IPS-15b (cell line): ENCODE measurements at regions not wholly inside any gene's neighbourhood (a gene's known extent, or its start where the extent isn't known, plus 50 kb on each side); places are given as distances from the start of the nearest gene placed in this dataset.

Source experiments
- H3K27me3 ChIP-seq: one replicate; pipeline ENCODE4 v1.6.1; 2013; ENCODE audit warnings: low read length; ENCODE audit not compliant: control insufficient read depth, insufficient read depth
- H3K36me3 ChIP-seq: one replicate; pipeline ENCODE4 v1.6.1; 2013; ENCODE audit warnings: low read length; ENCODE audit not compliant: control insufficient read depth, insufficient read depth
- H3K4me1 ChIP-seq: one replicate; pipeline ENCODE4 v1.6.1; 2013; ENCODE audit warnings: mild to moderate bottlenecking, low read length; ENCODE audit not compliant: control insufficient read depth, insufficient read depth
- H3K4me3 ChIP-seq: one replicate; pipeline ENCODE4 v1.5.1; 2013; ENCODE audit warnings: low read depth, low read length
- H3K9ac ChIP-seq: one replicate; pipeline ENCODE4 v1.6.1; 2013; ENCODE audit warnings: low read depth, mild to moderate bottlenecking, low read length
- H3K9me3 ChIP-seq: one replicate; pipeline ENCODE4 v1.6.1; 2013; ENCODE audit warnings: mild to moderate bottlenecking, low read length; ENCODE audit not compliant: control insufficient read depth, insufficient read depth

DNA sequence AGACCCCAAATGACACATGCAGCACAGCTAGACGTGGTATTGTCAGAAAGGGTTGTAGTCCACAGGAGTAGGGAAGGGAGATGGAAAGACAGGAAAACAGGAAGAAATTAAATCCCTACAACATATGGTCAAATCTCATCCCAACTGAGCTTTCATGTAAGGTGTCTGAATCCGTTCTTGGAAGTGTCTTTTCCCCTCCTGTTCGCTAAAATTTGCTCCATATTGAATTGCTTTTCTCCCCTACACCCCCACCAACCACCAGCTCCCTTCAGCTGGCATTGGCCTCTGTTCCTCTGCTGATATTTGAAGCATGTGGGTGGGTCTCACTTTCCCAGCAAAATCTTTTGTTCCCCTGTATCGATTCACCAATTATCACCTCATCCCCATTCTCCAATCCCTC is 376.2 kb upstream of the WWC1 start:
- Histone ChIP-seq H3K9ac (no peak overlapping the region), H3K27me3 (no peaks in the 10 kb centered on the region), H3K9me3 (no peaks in the 10 kb centered on the region), H3K36me3 (no peaks in the 10 kb centered on the region), H3K4me1 (no peaks in the 10 kb centered on the region), H3K4me3 (no peak overlapping the region)

DNA sequence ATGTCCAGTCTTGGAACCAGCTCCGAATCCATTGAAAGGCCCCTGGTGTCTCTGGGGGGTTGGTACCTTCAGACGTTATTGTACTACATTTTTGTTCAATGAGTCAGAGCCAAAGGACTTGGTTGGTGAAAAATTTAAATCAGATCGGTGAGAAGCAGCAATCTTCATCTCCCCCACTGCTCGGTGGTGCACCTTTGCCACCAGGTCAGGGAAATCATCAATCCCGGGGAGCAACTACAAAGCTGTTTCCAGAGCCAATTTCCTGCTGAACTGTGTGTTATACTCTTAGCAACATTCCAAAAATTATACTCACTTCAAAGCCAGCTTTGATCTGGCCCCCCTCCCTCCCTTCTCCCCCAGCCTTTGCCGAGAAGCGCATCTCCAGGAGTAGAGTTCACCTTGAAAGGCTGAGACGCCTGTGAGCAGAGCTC is 375.2 kb upstream of the WWC1 start:
- H3K27me3 ChIP-seq: no peaks in the 10 kb centered on the region
- H3K9me3 ChIP-seq: no peaks in the 10 kb centered on the region
- no peaks in the 10 kb centered on the region for H3K36me3 ChIP-seq
- no peaks in the 10 kb centered on the region for H3K4me1 ChIP-seq
- no peak overlapping the region for H3K9ac ChIP-seq
- no peak overlapping the region for H3K4me3 ChIP-seq

DNA sequence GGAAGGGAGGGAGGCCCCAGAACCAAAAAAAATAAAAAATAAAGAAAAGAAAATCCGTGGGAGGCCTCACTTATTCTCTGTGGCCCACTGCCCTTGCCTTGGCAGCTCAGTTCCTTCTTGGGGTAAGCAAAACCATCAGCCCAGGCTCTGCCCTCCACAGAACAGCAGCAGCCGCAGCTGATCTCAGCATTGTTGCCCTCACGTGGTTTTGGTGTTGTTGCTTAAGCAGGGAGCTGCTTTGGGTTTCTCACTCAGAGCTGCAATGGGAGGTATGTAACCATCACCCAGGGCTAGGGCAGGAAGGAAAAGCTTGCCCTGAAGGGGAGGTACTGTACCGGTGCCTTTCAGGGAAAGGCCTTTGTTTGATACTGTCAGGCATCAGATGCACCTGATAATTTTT is 374.7 kb upstream of the WWC1 start:
- Histone ChIP-seq H3K4me3 (no peak overlapping the region), H3K9ac (no peak overlapping the region), H3K27me3 (no peaks in the 10 kb centered on the region), H3K36me3 (no peaks in the 10 kb centered on the region), H3K9me3 (no peaks in the 10 kb centered on the region), H3K4me1 (no peaks in the 10 kb centered on the region)

DNA sequence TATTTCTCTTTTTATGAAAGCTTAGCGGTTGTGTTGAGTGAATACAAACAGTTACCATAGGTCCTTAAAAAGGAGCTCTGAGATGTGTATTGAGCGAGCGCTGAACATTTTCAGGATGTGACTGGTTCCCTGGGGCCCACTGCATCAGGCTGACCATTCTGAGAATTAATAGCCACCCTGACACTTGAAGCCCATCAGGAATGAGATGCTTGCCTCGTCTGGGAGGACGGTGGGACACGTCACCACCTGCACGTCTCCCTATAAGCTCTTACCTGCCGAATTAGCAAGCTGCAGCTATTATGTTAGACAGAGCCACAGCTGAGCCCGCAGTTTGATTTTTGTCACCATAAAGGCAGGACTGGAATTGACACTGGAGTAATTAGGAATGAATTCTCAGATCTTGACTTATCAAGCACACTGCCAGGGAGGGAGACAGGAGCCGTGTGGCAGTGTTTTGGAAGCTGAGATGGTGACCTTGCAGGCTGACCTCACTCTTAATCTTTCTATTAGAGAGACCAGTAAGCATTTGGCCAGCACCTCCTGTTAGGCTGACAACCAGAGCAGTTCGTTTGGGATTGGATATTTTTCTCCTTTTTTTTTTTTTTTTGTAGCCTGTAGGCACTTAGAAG is 373.1 kb upstream of the WWC1 start:
- Histone ChIP-seq H3K27me3 (no peaks in the 10 kb centered on the region), H3K4me3 (no peak overlapping the region), H3K9ac (no peak overlapping the region), H3K36me3 (no peaks in the 10 kb centered on the region), H3K9me3 (no peaks in the 10 kb centered on the region), H3K4me1 (no peaks in the 10 kb centered on the region)

DNA sequence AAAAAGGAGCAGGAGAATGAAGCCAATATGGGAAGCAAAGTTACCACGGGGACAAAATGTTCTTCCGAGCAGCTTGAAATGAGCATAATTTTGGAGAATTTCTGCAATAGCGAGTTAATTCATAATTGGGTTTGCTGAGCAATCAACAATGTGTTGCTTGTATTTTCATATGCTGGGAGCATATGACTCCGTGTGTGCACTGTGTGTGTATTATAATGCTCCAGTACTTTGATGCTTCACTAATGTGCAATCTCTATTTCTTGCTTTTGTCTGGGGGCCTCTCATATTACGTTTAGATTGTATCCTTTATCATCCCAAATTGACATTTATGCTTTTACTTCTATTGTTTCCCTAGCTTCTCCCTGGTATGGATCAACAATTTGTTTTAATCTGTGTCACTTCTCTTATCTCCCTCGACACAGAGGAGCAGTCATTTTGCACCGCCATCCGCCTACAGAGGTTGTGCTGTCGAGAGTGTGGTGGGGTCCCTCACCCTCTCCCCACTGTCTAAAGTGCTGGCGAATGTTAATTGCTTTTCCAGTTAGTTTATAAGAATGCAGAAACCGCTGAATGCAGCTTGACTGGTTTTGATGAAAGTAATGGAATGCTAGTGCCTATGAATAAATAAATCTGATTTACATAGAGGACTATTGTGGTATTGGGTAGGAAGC is 372.5 kb upstream of the WWC1 start:
- Histone ChIP-seq H3K36me3 (no peaks in the 10 kb centered on the region), H3K4me3 (no peak overlapping the region), H3K4me1 (no peaks in the 10 kb centered on the region), H3K9me3 (no peaks in the 10 kb centered on the region), H3K9ac (no peak overlapping the region), H3K27me3 (no peaks in the 10 kb centered on the region)

DNA sequence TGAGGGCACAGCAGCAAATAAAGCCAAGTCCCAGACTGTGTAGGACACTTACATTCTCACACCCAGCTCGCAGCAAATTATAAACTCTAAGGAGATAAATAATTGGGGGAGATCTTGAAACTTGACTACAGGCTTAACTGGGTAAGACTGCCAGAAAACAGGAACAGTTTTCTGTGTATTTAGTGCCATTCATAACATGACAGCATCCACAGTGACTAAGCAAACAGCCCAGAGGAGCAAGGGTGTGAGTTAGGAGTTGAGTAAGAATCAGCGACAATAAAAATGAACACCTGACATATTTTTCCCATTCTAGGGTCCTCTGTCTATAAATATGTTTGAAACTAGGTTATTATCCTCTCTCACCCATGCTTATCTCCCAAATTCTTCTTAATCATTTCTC is 370.9 kb upstream of the WWC1 start:
- no peaks in the 10 kb centered on the region for H3K27me3 ChIP-seq
- H3K36me3 ChIP-seq: no peaks in the 10 kb centered on the region
- no peaks in the 10 kb centered on the region for H3K4me1 ChIP-seq
- no peak overlapping the region for H3K9ac ChIP-seq
- no peak overlapping the region for H3K4me3 ChIP-seq
- H3K9me3 ChIP-seq: no peaks in the 10 kb centered on the region

DNA sequence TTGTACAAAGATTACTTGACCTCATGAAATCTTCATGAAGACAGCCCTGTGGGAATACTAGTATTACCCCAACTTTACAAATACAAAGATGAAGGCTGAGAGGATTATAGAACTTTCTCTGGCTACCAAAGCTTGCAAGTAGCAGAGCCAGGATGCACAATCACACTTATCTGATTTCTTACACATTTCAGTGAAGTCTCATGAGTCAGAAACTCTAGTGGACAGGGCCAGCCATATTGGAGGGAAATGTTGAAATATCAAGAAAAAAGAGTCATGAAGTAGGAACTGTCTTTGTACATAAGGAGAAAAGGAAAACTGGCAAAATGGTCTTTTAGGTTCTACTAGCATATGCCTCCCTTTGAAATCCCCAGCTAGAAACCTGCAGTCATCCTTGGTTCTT is 369.6 kb upstream of the WWC1 start:
- no peaks in the 10 kb centered on the region for H3K4me1 ChIP-seq
- no peak overlapping the region for H3K4me3 ChIP-seq
- H3K27me3 ChIP-seq: no peaks in the 10 kb centered on the region
- H3K36me3 ChIP-seq: no peaks in the 10 kb centered on the region
- H3K9me3 ChIP-seq: no peaks in the 10 kb centered on the region
- no peak overlapping the region for H3K9ac ChIP-seq

DNA sequence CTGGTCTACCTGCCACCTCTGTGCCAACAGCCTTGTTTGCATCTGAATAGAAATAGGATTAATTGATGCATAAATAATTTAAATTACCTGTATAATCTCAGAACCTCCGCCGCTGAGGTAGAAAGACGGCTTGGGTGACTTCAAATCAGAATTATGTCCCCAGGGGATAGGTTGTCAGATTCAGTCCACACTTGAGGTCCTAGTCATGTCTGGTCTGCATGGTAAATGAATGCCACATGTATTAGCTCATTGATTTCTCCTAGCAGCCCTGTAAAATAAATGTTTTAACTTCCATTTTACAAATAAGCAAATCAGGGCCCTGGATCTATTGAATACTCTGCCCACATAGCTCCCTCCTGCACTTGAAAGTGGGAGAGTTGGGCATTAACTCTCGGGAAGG is 368.0 kb upstream of the WWC1 start:
- Histone ChIP-seq H3K9me3 (no peaks in the 10 kb centered on the region), H3K4me1 (no peaks in the 10 kb centered on the region), H3K4me3 (no peak overlapping the region), H3K27me3 (no peaks in the 10 kb centered on the region), H3K36me3 (no peaks in the 10 kb centered on the region), H3K9ac (no peak overlapping the region)

DNA sequence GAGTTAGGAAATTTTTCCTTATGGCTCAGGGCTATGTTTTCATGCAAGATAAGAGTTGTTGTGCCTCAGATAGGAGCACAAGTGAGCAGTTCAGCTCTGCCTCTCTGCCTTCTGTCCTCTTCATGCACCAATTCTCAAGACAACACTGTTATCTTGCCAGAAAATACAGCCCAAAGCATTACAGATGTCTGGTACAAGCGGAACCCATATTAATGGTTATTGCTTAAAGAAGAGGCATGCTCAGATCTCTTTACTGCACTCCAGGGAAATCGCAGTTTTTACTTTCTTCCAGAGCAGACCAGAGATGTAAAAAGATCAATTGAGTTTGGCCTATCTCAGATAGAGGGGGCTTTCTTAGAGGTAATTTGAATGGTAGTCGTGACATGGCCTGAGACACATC is 361.6 kb upstream of the WWC1 start:
- H3K9ac ChIP-seq: no peak overlapping the region
- no peak overlapping the region for H3K4me3 ChIP-seq
- no peaks in the 10 kb centered on the region for H3K36me3 ChIP-seq
- no peaks in the 10 kb centered on the region for H3K4me1 ChIP-seq
- H3K27me3 ChIP-seq: no peaks in the 10 kb centered on the region
- H3K9me3 ChIP-seq: no peaks in the 10 kb centered on the region

DNA sequence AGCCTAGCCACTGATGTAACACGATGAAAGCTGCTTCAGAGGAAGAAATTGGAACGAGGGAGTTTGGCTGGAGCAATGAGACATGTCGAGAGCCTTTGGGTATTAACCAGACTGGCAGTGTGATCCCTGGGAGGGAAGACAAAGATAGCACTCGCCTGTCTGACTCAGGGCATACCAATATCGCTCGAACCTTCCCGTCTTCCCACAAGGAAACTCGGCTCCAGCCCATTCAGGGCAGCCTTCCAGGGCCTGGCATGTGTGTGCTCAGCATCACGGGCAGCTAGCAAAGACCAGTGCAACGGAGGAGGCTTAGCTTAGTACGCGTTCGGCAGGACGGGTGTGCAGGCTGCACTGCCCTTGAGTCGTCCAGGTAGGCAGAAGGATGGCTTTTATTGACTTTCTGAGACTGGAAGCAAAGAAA is 356.9 kb upstream of the WWC1 start:
- H3K9ac ChIP-seq: no peak overlapping the region
- H3K27me3 ChIP-seq: no peaks in the 10 kb centered on the region
- no peaks in the 10 kb centered on the region for H3K9me3 ChIP-seq
- no peaks in the 10 kb centered on the region for H3K36me3 ChIP-seq
- no peak overlapping the region for H3K4me3 ChIP-seq
- H3K4me1 ChIP-seq: no peaks in the 10 kb centered on the region

DNA sequence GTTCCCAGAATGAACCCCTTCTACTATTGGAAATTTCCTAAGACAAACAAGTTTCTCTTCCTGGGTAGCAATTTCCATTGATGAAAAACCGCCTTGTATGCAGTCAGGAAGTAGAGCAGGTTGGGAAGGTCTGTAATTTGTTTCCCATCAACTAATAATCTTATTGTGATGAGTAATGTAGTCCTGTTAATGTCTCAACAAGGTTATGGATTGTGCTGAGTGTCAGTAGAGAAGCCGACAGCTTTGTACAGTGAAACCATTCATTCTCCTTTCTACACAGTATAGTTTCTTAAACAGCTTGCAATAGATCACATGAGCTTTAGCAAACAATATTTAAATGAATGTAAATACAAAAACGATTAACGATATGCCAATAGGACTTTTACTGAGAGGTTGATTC is 355.4 kb upstream of the WWC1 start:
- Histone ChIP-seq H3K36me3 (no peaks in the 10 kb centered on the region), H3K9ac (no peak overlapping the region), H3K9me3 (no peaks in the 10 kb centered on the region), H3K4me3 (no peak overlapping the region), H3K27me3 (no peaks in the 10 kb centered on the region), H3K4me1 (no peaks in the 10 kb centered on the region)

DNA sequence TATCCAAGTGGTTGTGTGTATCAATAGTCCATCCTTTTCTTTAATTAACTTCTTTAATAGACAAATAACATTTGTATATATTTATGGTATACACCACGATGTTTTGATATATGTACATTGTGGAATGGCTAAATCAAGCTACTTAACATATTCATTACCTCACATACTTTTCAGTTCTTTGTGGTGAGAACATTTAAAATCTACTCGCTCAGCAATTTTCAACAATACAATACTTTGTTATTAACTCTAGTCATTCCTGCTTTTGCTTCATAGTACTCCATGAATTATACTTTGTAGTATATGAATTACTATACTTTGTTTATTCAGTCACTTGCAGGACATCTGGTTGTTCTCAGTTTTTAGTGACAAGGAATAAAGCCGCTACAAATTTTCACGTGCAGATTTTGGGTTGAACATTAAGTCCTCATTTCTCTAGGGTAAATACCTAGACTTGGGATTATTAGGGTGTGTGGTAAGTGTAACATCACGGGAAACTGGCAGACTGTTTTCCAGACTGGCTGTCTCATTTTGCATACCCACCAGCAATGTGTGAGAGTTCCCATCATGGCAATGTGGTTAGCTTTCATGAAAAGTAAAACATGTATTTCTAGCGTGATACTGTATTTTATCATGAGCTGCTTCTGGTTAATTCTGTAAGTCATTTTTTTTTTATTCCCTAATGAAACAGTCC is 354.4 kb upstream of the WWC1 start:
- H3K9ac ChIP-seq: no peak overlapping the region
- H3K9me3 ChIP-seq: no peaks in the 10 kb centered on the region
- H3K27me3 ChIP-seq: no peaks in the 10 kb centered on the region
- no peaks in the 10 kb centered on the region for H3K4me1 ChIP-seq
- H3K4me3 ChIP-seq: no peak overlapping the region
- no peaks in the 10 kb centered on the region for H3K36me3 ChIP-seq
